WTC11 (cell line): ENCODE measurements at regions not wholly inside any gene's neighbourhood (a gene's known extent, or its start where the extent isn't known, plus 50 kb on each side); places are given as distances from the start of the nearest gene placed in this dataset.

Source experiments
- ATAC-seq: fragments of 200-7000 bp; cut with Tn5 transposase; 2 replicates; pipeline ENCODE4 v1.10.0; 2021; ENCODE audit warnings: mild to moderate bottlenecking, moderate library complexity
- CTCF ChIA-PET: fragments of 300-600 bp; sonication (Branson Sonifier 250); formaldehyde crosslinking; loops from one replicate; lab custom pipeline; 2021; ENCODE audit warnings: antibody characterized with exemption; lab: Charles Lee
- POLR2A ChIA-PET: fragments of 350-600 bp; sonication (Branson Sonifier 250); formaldehyde crosslinking; loops from one replicate; lab custom pipeline; 2021; ENCODE audit warnings: antibody characterized with exemption; lab: Charles Lee
- DNase-seq: peaks from one replicate; pipeline ENCODE4 v3.0.0; 2021; ENCODE audit warnings: low spot score
- H3K27ac Mint-ChIP-seq: 2 replicates; pipeline ENCODE4 v1.8.0; 2021; ENCODE audit warnings: mixed read lengths
- H3K27me3 Mint-ChIP-seq: 2 replicates; pipeline ENCODE4 v1.8.0; 2021; ENCODE audit warnings: low read depth, mild to moderate bottlenecking, moderate library complexity, mixed read lengths
- H3K36me3 Mint-ChIP-seq: 2 replicates; pipeline ENCODE4 v1.8.0; 2021; ENCODE audit warnings: mixed read lengths
- H3K4me1 Mint-ChIP-seq: 2 replicates; pipeline ENCODE4 v1.8.0; 2022; ENCODE audit warnings: mixed read lengths
- H3K4me3 Mint-ChIP-seq: 2 replicates; pipeline ENCODE4 v1.8.0; 2021; ENCODE audit warnings: mild to moderate bottlenecking, moderate library complexity, mixed read lengths
- H3K9me3 Mint-ChIP-seq: 2 replicates; pipeline ENCODE4 v1.8.0; 2021; ENCODE audit warnings: mixed read lengths
- CDX4 ChIP-seq: fragments of 250-450 bp; sonication (Bioruptor Pico); IDR thresholded peaks from 2 replicates; pipeline ENCODE4 v1.9.0; 2021; ENCODE audit warnings: moderate library complexity, mild to moderate bottlenecking, inconsistent platforms, borderline replicate concordance
- E2F5 ChIP-seq: sonication (generic); formaldehyde crosslinking; IDR thresholded peaks from 2 replicates; pipeline ENCODE4 v1.8.1; 2022; ENCODE audit warnings: mild to moderate bottlenecking, moderate library complexity, missing genetic modification reagents
- ERG ChIP-seq: fragments of 250-450 bp; sonication (Bioruptor Pico); IDR thresholded peaks from 2 replicates; pipeline ENCODE4 v1.8.0; 2021; ENCODE audit warnings: mild to moderate bottlenecking
- GABPB1 ChIP-seq: sonication (generic); formaldehyde crosslinking; IDR thresholded peaks from 2 replicates; pipeline ENCODE4 v1.8.1; 2023; ENCODE audit warnings: mild to moderate bottlenecking, missing genetic modification reagents
- HMGA2 ChIP-seq: fragments of 250-450 bp; sonication (Bioruptor Pico); IDR thresholded peaks from 2 replicates; pipeline ENCODE4 v1.4.0; 2021; ENCODE audit warnings: mild to moderate bottlenecking, moderate library complexity
- JAZF1 ChIP-seq: fragments of 250-450 bp; sonication (Bioruptor Pico); IDR thresholded peaks from 2 replicates; pipeline ENCODE4 v1.9.0; 2021; ENCODE audit warnings: moderate library complexity, mild to moderate bottlenecking, inconsistent platforms
- JUN ChIP-seq: sonication (generic); formaldehyde crosslinking; IDR thresholded peaks from 2 replicates; pipeline ENCODE4 v1.8.0; 2023; ENCODE audit warnings: mild to moderate bottlenecking, missing genetic modification reagents
- NFYB ChIP-seq: sonication (generic); formaldehyde crosslinking; conservative IDR thresholded peaks from 2 replicates; pipeline ENCODE4 v1.8.0; 2022; ENCODE audit warnings: low read depth, missing genetic modification reagents
- NR2C2 ChIP-seq: sonication (generic); formaldehyde crosslinking; IDR thresholded peaks from 2 replicates; pipeline ENCODE4 v1.8.0; 2022; ENCODE audit warnings: mild to moderate bottlenecking, missing genetic modification reagents
- PRRX2 ChIP-seq: fragments of 250-450 bp; sonication (Bioruptor Pico); IDR thresholded peaks from 2 replicates; pipeline ENCODE4 v1.8.0; 2021; ENCODE audit warnings: mild to moderate bottlenecking
- SMAD4 ChIP-seq: sonication (generic); formaldehyde crosslinking; IDR thresholded peaks from 2 replicates; pipeline ENCODE4 v1.8.0; 2022; ENCODE audit warnings: mild to moderate bottlenecking, missing genetic modification reagents
- SP1 ChIP-seq: sonication (generic); formaldehyde crosslinking; conservative IDR thresholded peaks from 2 replicates; pipeline ENCODE4 v1.8.1; 2022; ENCODE audit warnings: missing genetic modification reagents
- STAT6 ChIP-seq: sonication (generic); formaldehyde crosslinking; conservative IDR thresholded peaks from 2 replicates; pipeline ENCODE4 v1.8.1; 2023; ENCODE audit warnings: mild to moderate bottlenecking, low read depth, missing genetic modification reagents, moderate library complexity
- TP53 ChIP-seq: sonication (generic); formaldehyde crosslinking; IDR thresholded peaks from 2 replicates; pipeline ENCODE4 v1.8.1; 2023; ENCODE audit warnings: mild to moderate bottlenecking, missing genetic modification reagents
- ZNF138 ChIP-seq: sonication (generic); formaldehyde crosslinking; conservative IDR thresholded peaks from 2 replicates; pipeline ENCODE4 v1.8.1; 2022; ENCODE audit warnings: mild to moderate bottlenecking, moderate library complexity, missing genetic modification reagents
- ZNF219 ChIP-seq: sonication (generic); formaldehyde crosslinking; IDR thresholded peaks from 2 replicates; pipeline ENCODE4 v1.8.0; 2023; ENCODE audit warnings: missing genetic modification reagents, mild to moderate bottlenecking, borderline replicate concordance
- ZNF232 ChIP-seq: sonication (generic); formaldehyde crosslinking; IDR thresholded peaks from 2 replicates; pipeline ENCODE4 v1.8.0; 2022; ENCODE audit warnings: mild to moderate bottlenecking, missing genetic modification reagents
- ZNF263 ChIP-seq: sonication (generic); formaldehyde crosslinking; IDR thresholded peaks from 2 replicates; pipeline ENCODE4 v1.8.1; 2022; ENCODE audit warnings: low read depth, mild to moderate bottlenecking, moderate library complexity, missing genetic modification reagents
- ZNF671 ChIP-seq: fragments of 250-450 bp; sonication (Bioruptor Pico); IDR thresholded peaks from 2 replicates; pipeline ENCODE4 v1.8.0; 2021; ENCODE audit warnings: mild to moderate bottlenecking
- ZSCAN18 ChIP-seq: fragments of 250-450 bp; sonication (Bioruptor Pico); IDR thresholded peaks from 2 replicates; pipeline ENCODE4 v2.1.2; 2022; ENCODE audit warnings: mild to moderate bottlenecking, moderate library complexity
- TF ChIP-seq, protein P1 (sequence below): fragments of 250-450 bp; sonication (Bioruptor Pico); IDR thresholded peaks from 2 replicates; pipeline ENCODE4 v1.9.0; 2021; ENCODE audit warnings: mild to moderate bottlenecking
- TF ChIP-seq, protein P2 (sequence below): sonication (generic); formaldehyde crosslinking; IDR thresholded peaks from 2 replicates; pipeline ENCODE4 v1.8.1; 2023; ENCODE audit warnings: mild to moderate bottlenecking, missing genetic modification reagents
- TF ChIP-seq, protein P3 (sequence below): sonication (generic); formaldehyde crosslinking; IDR thresholded peaks from 2 replicates; pipeline ENCODE4 v1.8.0; 2022; ENCODE audit warnings: missing genetic modification reagents

DNA sequence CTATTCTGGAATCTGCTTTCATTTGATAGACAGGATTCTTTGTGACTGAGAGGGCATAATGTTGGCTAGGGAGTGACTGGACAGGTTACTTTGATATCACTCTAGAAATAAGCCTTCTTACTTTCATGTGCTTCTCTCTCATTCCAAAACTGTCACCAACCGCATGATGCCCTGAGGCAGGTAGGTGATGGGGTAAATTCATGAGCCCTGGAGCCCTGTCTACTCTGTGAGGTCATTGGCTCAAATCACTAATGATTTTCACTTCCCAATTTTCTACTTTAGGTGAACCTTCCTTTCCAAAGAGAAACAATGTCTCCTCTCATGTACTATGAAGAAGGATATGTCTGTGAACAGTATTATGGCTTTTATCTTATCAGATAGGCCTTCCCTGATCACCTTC, 596.7 kb downstream of the TUSC7 start (continued):
- TF ChIP-seq ERG (no peak), HMGA2 (CRISPR knock-in tag) (no peak)

- no peak for ATAC-seq
- H3K27me3 Mint-ChIP-seq: no peaks in the 10 kb centered on the region
- H3K4me3 Mint-ChIP-seq: no peak overlapping the region
- no peak for DNase-seq
- TF ChIP-seq SP1 (CRISPR knock-in tag): no peak
- TF ChIP-seq JAZF1 (CRISPR knock-in tag): no peak
- no peak for TF ChIP-seq ZNF671 (CRISPR knock-in tag)
- TF ChIP-seq JUN (CRISPR knock-in tag): no peak
- ChIA-PET POLR2A (no interaction called here), CTCF (no interaction called here)
- H3K4me1 Mint-ChIP-seq: no peaks in the 10 kb centered on the region; the same call in 1 of the 2 replicates
- no peaks in the 10 kb centered on the region for H3K36me3 Mint-ChIP-seq
- no peak overlapping the region for H3K27ac Mint-ChIP-seq
- H3K9me3 Mint-ChIP-seq: no peaks in the 10 kb centered on the region
These were observed 598.8 kb downstream of the TUSC7 start for GRCh38 chr3:117308353-117308752.

DNA sequence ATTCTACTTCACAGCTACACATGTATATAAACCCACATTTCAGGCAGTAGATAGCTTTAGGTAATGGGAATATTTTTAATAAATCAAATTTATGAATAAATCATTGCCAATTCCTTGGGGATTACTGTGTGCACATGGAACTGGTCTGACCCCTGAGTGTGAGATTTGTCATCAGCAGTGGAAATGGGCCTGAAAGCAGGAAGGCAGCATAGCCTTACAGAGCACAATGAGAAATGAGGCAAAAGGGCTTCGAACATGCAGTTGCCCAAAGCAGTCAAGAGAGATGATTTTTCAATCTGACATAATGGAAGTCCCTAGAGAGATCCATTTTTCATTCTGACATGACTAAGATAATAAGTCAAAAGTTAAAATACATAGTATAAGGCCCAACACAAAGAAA, 599.2 kb downstream of the TUSC7 start:
- no peak for DNase-seq
- H3K36me3 Mint-ChIP-seq: no peaks in the 10 kb centered on the region
- peaks cover 2% of the 10 kb centered on the region for H3K4me1 Mint-ChIP-seq
- no peak overlapping the region for H3K27ac Mint-ChIP-seq
- ATAC-seq: no peak
- CTCF ChIA-PET: no interaction called here
- POLR2A ChIA-PET: no interaction called here
- no peak overlapping the region for H3K4me3 Mint-ChIP-seq
- no peaks in the 10 kb centered on the region for H3K9me3 Mint-ChIP-seq
- no peaks in the 10 kb centered on the region for H3K27me3 Mint-ChIP-seq
- TF ChIP-seq GABPB1: no peak
- TF ChIP-seq E2F5 (CRISPR knock-in tag): no peak
- TF ChIP-seq ZNF138 (CRISPR knock-in tag): no peak
- TF ChIP-seq, protein P1, sequence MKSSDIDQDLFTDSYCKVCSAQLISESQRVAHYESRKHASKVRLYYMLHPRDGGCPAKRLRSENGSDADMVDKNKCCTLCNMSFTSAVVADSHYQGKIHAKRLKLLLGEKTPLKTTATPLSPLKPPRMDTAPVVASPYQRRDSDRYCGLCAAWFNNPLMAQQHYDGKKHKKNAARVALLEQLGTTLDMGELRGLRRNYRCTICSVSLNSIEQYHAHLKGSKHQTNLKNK (CRISPR knock-in tag): no peak
- TF ChIP-seq ZNF671 (CRISPR knock-in tag): no peak
- no peak for TF ChIP-seq ZNF232 (CRISPR knock-in tag)
- TF ChIP-seq SMAD4 (CRISPR knock-in tag): no peak
- TF ChIP-seq ZNF219 (CRISPR knock-in tag): no peak
- no peak for TF ChIP-seq TP53
- TF ChIP-seq SP1 (CRISPR knock-in tag): no peak
- TF ChIP-seq, protein P2, sequence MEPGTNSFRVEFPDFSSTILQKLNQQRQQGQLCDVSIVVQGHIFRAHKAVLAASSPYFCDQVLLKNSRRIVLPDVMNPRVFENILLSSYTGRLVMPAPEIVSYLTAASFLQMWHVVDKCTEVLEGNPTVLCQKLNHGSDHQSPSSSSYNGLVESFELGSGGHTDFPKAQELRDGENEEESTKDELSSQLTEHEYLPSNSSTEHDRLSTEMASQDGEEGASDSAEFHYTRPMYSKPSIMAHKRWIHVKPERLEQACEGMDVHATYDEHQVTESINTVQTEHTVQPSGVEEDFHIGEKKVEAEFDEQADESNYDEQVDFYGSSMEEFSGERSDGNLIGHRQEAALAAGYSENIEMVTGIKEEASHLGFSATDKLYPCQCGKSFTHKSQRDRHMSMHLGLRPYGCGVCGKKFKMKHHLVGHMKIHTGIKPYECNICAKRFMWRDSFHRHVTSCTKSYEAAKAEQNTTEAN (CRISPR knock-in tag): no peak
- no peak for TF ChIP-seq NR2C2
- TF ChIP-seq STAT6 (CRISPR knock-in tag): no peak
- no peak for TF ChIP-seq ZSCAN18 (CRISPR knock-in tag)
- TF ChIP-seq ZNF263 (CRISPR knock-in tag): no peak
- no peak for TF ChIP-seq PRRX2 (CRISPR knock-in tag)
- no peak for TF ChIP-seq CDX4 (CRISPR knock-in tag)
- TF ChIP-seq NFYB: no peak
- TF ChIP-seq, protein P3, sequence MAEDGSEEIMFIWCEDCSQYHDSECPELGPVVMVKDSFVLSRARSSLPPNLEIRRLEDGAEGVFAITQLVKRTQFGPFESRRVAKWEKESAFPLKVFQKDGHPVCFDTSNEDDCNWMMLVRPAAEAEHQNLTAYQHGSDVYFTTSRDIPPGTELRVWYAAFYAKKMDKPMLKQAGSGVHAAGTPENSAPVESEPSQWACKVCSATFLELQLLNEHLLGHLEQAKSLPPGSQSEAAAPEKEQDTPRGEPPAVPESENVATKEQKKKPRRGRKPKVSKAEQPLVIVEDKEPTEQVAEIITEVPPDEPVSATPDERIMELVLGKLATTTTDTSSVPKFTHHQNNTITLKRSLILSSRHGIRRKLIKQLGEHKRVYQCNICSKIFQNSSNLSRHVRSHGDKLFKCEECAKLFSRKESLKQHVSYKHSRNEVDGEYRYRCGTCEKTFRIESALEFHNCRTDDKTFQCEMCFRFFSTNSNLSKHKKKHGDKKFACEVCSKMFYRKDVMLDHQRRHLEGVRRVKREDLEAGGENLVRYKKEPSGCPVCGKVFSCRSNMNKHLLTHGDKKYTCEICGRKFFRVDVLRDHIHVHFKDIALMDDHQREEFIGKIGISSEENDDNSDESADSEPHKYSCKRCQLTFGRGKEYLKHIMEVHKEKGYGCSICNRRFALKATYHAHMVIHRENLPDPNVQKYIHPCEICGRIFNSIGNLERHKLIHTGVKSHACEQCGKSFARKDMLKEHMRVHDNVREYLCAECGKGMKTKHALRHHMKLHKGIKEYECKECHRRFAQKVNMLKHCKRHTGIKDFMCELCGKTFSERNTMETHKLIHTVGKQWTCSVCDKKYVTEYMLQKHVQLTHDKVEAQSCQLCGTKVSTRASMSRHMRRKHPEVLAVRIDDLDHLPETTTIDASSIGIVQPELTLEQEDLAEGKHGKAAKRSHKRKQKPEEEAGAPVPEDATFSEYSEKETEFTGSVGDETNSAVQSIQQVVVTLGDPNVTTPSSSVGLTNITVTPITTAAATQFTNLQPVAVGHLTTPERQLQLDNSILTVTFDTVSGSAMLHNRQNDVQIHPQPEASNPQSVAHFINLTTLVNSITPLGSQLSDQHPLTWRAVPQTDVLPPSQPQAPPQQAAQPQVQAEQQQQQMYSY (CRISPR knock-in tag): no peak
